H1 (cell line): ENCODE measurements at regions not wholly inside any gene's neighbourhood (a gene's known extent, or its start where the extent isn't known, plus 50 kb on each side); places are given as distances from the start of the nearest gene placed in this dataset.

Experiments
- CTCF ChIA-PET: fragments of 300-600 bp; sonication (Branson Sonifier 250); formaldehyde crosslinking; loops from one replicate; lab custom pipeline; 2021; ENCODE audit not compliant: partially characterized antibody; lab: Charles Lee
- POLR2A ChIA-PET: fragments of 300-600 bp; sonication (Branson Sonifier 250); formaldehyde crosslinking; loops from one replicate; lab custom pipeline; 2021; ENCODE audit warnings: inconsistent platforms; ENCODE audit not compliant: partially characterized antibody; lab: Charles Lee
- DNase-seq, 2 experiments: peaks; one replicate each; pipeline versions ENCODE4 v3.0.0 to v3.0.0-alpha.2; 2010 to 2022; ENCODE audit warnings: low spot score in 2 of 2, low read depth in 1 of 2, mixed read lengths in 1 of 2
- FAIRE-seq: peaks from 2 replicates; lab custom pipeline; 2011; peaks lifted over from hg19 to GRCh38; lab: Jason Lieb, UNC
- H2AFZ ChIP-seq: 2 replicates; pipeline ENCODE4 v1.8.1; 2012; ENCODE audit warnings: low read length, inconsistent platforms
- H2AK5ac ChIP-seq: 2 replicates; pipeline ENCODE4 v1.6.1; 2013; ENCODE audit warnings: low read depth, low read length
- H2BK120ac ChIP-seq: replicated peaks from 2 replicates; pipeline ENCODE3; 2013; ENCODE audit warnings: low read depth, low read length, inconsistent platforms
- H2BK12ac ChIP-seq: 2 replicates; pipeline ENCODE4 v1.6.1; 2013; ENCODE audit warnings: low read depth, low read length
- H2BK15ac ChIP-seq: 2 replicates; pipeline ENCODE4 v1.6.1; 2013; ENCODE audit warnings: low read length
- H2BK20ac ChIP-seq: 2 replicates; pipeline ENCODE4 v1.6.1; 2013; ENCODE audit warnings: low read length
- H2BK5ac ChIP-seq: 2 replicates; pipeline ENCODE4 v1.6.1; 2013; ENCODE audit warnings: low read depth, low read length
- H3K14ac ChIP-seq: 2 replicates; pipeline ENCODE4 v1.6.1; 2013; ENCODE audit warnings: inconsistent platforms; ENCODE audit not compliant: insufficient read length
- H3K18ac ChIP-seq: 2 replicates; pipeline ENCODE4 v1.6.1; 2013; ENCODE audit warnings: low read length; ENCODE audit errors: extremely low read depth
- H3K23ac ChIP-seq: 2 replicates; pipeline ENCODE4 v1.6.1; 2013; ENCODE audit warnings: inconsistent platforms; ENCODE audit not compliant: insufficient read length
- H3K23me2 ChIP-seq: 2 replicates; pipeline ENCODE4 v1.6.1; 2013; ENCODE audit warnings: low read depth, low read length
- H3K27ac ChIP-seq: 2 replicates; pipeline ENCODE4 v1.6.1; 2011; ENCODE audit warnings: low read depth, low read length, inconsistent platforms
- H3K27me3 ChIP-seq, 4 experiments: replicated peaks in 1 of 4; 1 replicate in 1 of 4; 2 replicates in 3 of 4; pipeline versions ENCODE4 v1.6.1 to v1.8.1; 2011 to 2013; ENCODE audit warnings: low read length in 3 of 4, mild to moderate bottlenecking in 3 of 4, inconsistent platforms in 2 of 4, mixed read lengths in 2 of 4, moderate library complexity in 1 of 4; ENCODE audit not compliant: control insufficient read depth in 3 of 4, insufficient read depth in 3 of 4; ENCODE audit errors: extremely low read depth in 1 of 4
- H3K36me3 ChIP-seq, 4 experiments: 2 replicates each; pipeline versions ENCODE4 v1.6.1 to v1.8.1; 2011 to 2013; ENCODE audit warnings: mild to moderate bottlenecking in 4 of 4, low read length in 3 of 4, moderate library complexity in 2 of 4, control low read depth in 1 of 4, inconsistent platforms in 1 of 4; ENCODE audit not compliant: insufficient read depth in 4 of 4, control insufficient read depth in 2 of 4
- H3K4ac ChIP-seq: replicated peaks from 2 replicates; pipeline ENCODE3; 2013; ENCODE audit warnings: low read length, low read depth, mixed read lengths, inconsistent platforms; ENCODE audit not compliant: insufficient read length
- H3K4me1 ChIP-seq, 4 experiments: replicated peaks in 1 of 4; 1 replicate in 1 of 4; 2 replicates in 3 of 4; pipeline versions ENCODE4 v1.6.1 to v1.8.1; 2011 to 2013; ENCODE audit warnings: low read length in 3 of 4, inconsistent platforms in 2 of 4, mixed read lengths in 1 of 4; ENCODE audit not compliant: insufficient read depth in 4 of 4, control insufficient read depth in 3 of 4
- H3K4me2 ChIP-seq, 2 experiments: 2 replicates each; pipeline versions ENCODE4 v1.6.1 to v1.8.1; 2011 to 2013; ENCODE audit warnings: low read depth in 2 of 2, low read length in 2 of 2, control low read depth in 1 of 2, inconsistent platforms in 1 of 2, mild to moderate bottlenecking in 1 of 2; ENCODE audit not compliant: insufficient read depth in 1 of 2
- H3K4me3 ChIP-seq, 4 experiments: fragments of 200-600, 300-600 bp in 1 of 4; sonication (generic), shearing (Covaris generic), sonication (Bioruptor Twin) in 1 of 4; 2 replicates each; pipeline versions ENCODE4 v1.5.1 to v1.8.1; 2011 to 2016; ENCODE audit warnings: low read length in 4 of 4, low read depth in 3 of 4, control low read depth in 2 of 4, inconsistent platforms in 2 of 4, mild to moderate bottlenecking in 2 of 4, mixed read lengths in 1 of 4, moderate library complexity in 1 of 4; ENCODE audit not compliant: insufficient read depth in 2 of 4; ENCODE audit errors: extremely low read depth in 1 of 4
- H3K56ac ChIP-seq: replicated peaks from 2 replicates; pipeline ENCODE3; 2013; ENCODE audit warnings: low read depth, mild to moderate bottlenecking, mixed read lengths, low read length, inconsistent platforms; ENCODE audit not compliant: insufficient read length
- H3K79me1 ChIP-seq: 2 replicates; pipeline ENCODE4 v1.6.1; 2013; ENCODE audit warnings: low read depth, low read length, control low read depth
- H3K79me2 ChIP-seq, 2 experiments: 2 replicates each; pipeline versions ENCODE4 v1.6.1 to v1.8.1; 2012 to 2013; ENCODE audit warnings: low read length in 2 of 2, mild to moderate bottlenecking in 2 of 2, inconsistent platforms in 1 of 2; ENCODE audit not compliant: insufficient read depth in 2 of 2, control insufficient read depth in 1 of 2
- H3K9ac ChIP-seq, 4 experiments: replicated peaks in 1 of 4; 1 replicate in 1 of 4; 2 replicates in 3 of 4; pipeline versions ENCODE4 v1.6.1 to v1.8.1; 2011 to 2013; ENCODE audit warnings: low read depth in 3 of 4, low read length in 3 of 4, control low read depth in 2 of 4, mild to moderate bottlenecking in 2 of 4, moderate library complexity in 2 of 4, inconsistent platforms in 1 of 4; ENCODE audit errors: extremely low read depth in 1 of 4
- H3K9me3 ChIP-seq, 2 experiments: 2 replicates each; pipeline versions ENCODE4 v1.6.1 to v1.8.1; 2012 to 2013; ENCODE audit warnings: mild to moderate bottlenecking in 2 of 2, moderate library complexity in 2 of 2, control low read depth in 1 of 2, inconsistent platforms in 1 of 2, low read depth in 1 of 2, low read length in 1 of 2, mixed read lengths in 1 of 2; ENCODE audit not compliant: insufficient read depth in 2 of 2
- H4K20me1 ChIP-seq, 2 experiments: replicated peaks in 1 of 2; 2 replicates each; pipeline versions ENCODE3 to v1.8.1; 2011 to 2013; ENCODE audit warnings: inconsistent platforms in 2 of 2, low read length in 2 of 2, mild to moderate bottlenecking in 1 of 2; ENCODE audit not compliant: insufficient read depth in 2 of 2, control insufficient read depth in 1 of 2
- H4K5ac ChIP-seq: 2 replicates; pipeline ENCODE4 v1.6.1; 2013; ENCODE audit warnings: low read length, low read depth, mixed read lengths, inconsistent platforms; ENCODE audit not compliant: insufficient read length
- H4K8ac ChIP-seq: 2 replicates; pipeline ENCODE4 v1.8.0; 2013; ENCODE audit warnings: mild to moderate bottlenecking, moderate library complexity, low read length, inconsistent platforms; ENCODE audit not compliant: insufficient read depth; ENCODE audit errors: extremely low read depth
- H4K91ac ChIP-seq: replicated peaks from 2 replicates; pipeline ENCODE3; 2013; ENCODE audit warnings: low read length, mixed read lengths, inconsistent platforms; ENCODE audit not compliant: insufficient read length
- EP300 ChIP-seq, 2 experiments: IDR thresholded peaks; 1 replicate in 1 of 2; 2 replicates in 1 of 2; pipeline ENCODE4 v1.6.1; 2011 to 2012; ENCODE audit warnings: low read depth in 2 of 2, low read length in 2 of 2, mild to moderate bottlenecking in 2 of 2, borderline replicate concordance in 1 of 2, inconsistent platforms in 1 of 2, moderate library complexity in 1 of 2
- SIX5 ChIP-seq: IDR thresholded peaks from 2 replicates; pipeline ENCODE4 v1.6.1; 2011; ENCODE audit warnings: mild to moderate bottlenecking, low read depth, low read length
- SUZ12 ChIP-seq: fragments of 200-600 bp; sonication (generic); IDR thresholded peaks from 2 replicates; pipeline ENCODE4 v1.6.1; 2012; ENCODE audit warnings: mild to moderate bottlenecking, inconsistent platforms, low read length, moderate library complexity, mixed read lengths

DNA sequence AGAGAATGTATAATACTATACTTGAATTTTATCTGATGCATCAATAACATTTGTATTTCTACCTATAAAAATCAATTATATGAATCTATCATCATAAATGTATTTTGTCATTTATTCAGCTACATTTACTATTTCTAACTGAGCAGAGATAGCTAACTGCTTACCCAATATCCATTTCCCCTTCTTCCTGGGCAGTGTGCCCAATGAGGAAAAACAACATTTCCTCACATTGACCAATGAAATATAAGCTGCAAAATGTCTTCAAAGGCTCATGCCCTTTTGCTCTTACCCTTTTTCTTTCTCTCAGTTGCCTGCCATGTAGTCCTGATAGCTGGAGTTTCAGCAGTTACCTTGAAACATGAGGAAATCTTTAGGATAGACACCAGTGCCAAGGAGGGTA lies 385.8 kb upstream of the PCSK5 start (continued):
- no peak for TF ChIP-seq EP300 (IDR thresholded peaks at IDR 0.05; ENCODE audit: borderline replicate concordance in 1 of 2, low read depth in 2 of 2, low read length in 2 of 2)

DNA sequence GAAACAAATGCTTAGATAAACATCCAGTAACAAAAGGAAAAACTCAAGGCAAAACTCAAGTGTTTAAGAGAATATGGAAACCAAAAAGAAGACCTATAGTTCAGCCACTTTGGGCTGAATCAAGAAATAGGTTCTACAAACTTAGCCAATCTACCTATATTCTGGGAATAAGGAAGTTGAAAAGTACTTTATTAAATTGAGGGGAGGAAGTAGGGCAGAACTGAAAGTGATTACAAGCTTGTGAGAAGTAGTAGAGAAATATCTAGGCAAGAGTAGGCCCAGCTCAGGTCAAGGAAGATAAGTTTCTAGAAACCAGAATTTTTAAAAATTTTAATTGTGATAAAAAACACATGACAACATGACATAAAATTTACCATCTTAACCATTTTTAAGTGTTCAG lies 384.8 kb upstream of the PCSK5 start:
- Histone ChIP-seq H2BK12ac (no peak overlapping the region), H3K79me2 (no peaks in the 10 kb centered on the region), H4K5ac (no peak overlapping the region), H3K4me2 (no peak overlapping the region), H3K9ac (no peak overlapping the region), H3K56ac (no peak overlapping the region), H2BK20ac (no peak overlapping the region), H4K8ac (no peak overlapping the region), H3K14ac (no peak overlapping the region), H3K9me3 (0 out of 4 replicates have a peak, but pooled peaks cover 0 to 4% of the 10 kb centered on the region in 2 experiments), H2AFZ (no peak overlapping the region), H2BK5ac (no peak overlapping the region), H3K4ac (no peak overlapping the region), H4K20me1 (no peaks in the 10 kb centered on the region), H3K79me1 (no peaks in the 10 kb centered on the region), H3K23ac (no peak overlapping the region), H2BK15ac (no peak overlapping the region), H3K36me3 (no peaks in the 10 kb centered on the region), H3K23me2 (no peaks in the 10 kb centered on the region), H2BK120ac (no peak overlapping the region), H3K27me3 (no peaks in the 10 kb centered on the region), H2AK5ac (no peak overlapping the region), H3K27ac (no peak overlapping the region), H4K91ac (no peak overlapping the region), H3K18ac (no peak overlapping the region), H3K4me3 (no peak overlapping the region), H3K4me1 (no peaks in the 10 kb centered on the region)
- DNase-seq (no peak), FAIRE-seq (no peak)
- TF ChIP-seq SIX5, result no peak
- no peak for TF ChIP-seq SUZ12
- POLR2A ChIA-PET, result no interaction called here
- CTCF ChIA-PET, result no interaction called here
